HCT116 (cell line): ENCODE measurements at regions not wholly inside any gene's neighbourhood (a gene's known extent, or its start where the extent isn't known, plus 50 kb on each side); places are given as distances from the start of the nearest gene placed in this dataset.

Experiments used
- ATAC-seq: fragments of 200-7000 bp; cut with Tn5 transposase; 2 replicates; pipeline ENCODE4 v1.9.1; 2020; ENCODE audit warnings: mild to moderate bottlenecking, moderate library complexity
- BruUV-seq: library from RNA; stranded (reverse); fragments of 400-500 nt; replicated peaks from 2 replicates; lab custom pipeline; 2021; lab: Mats Ljungman, UMichigan
- CTCF ChIA-PET: fragments of 300-600 bp; sonication (Branson Sonifier 250); formaldehyde crosslinking; loops from one replicate; lab custom pipeline; 2021; ENCODE audit warnings: antibody characterized with exemption; lab: Charles Lee
- POLR2A ChIA-PET: fragments of 300-600, 350-600 bp; sonication (Branson Sonifier 250); formaldehyde crosslinking; loops from one replicate; lab custom pipeline; 2021; ENCODE audit warnings: antibody characterized with exemption; lab: Charles Lee
- RAD21 ChIA-PET, 2 experiments: fragments of 300-600 bp; sonication (Branson Sonifier 250); formaldehyde crosslinking; loops; one replicate each; lab custom pipeline; 2023; ENCODE audit warnings: low total read pairs in 2 of 2; ENCODE audit not compliant: uncharacterized antibody in 2 of 2, unreplicated experiment in 2 of 2, low non-redundant PET in 1 of 2; lab: Charles Lee
- DNase-seq: peaks from one replicate; pipeline ENCODE4 v3.0.0-alpha.2; 2010; ENCODE audit warnings: low read depth, low spot score
- H2AFZ ChIP-seq: fragments of 200-600 bp; shearing (Covaris generic), sonication (generic); 2 replicates; pipeline ENCODE4 v1.6.1; 2017; ENCODE audit warnings: low read depth, mixed run types, mixed read lengths, antibody characterized with exemption, low read length; ENCODE audit not compliant: poor library complexity, severe bottlenecking
- H3K27ac ChIP-seq: 2 replicates; pipeline ENCODE4 v1.5.1; 2012; ENCODE audit warnings: low read depth, low read length
- H3K27me3 ChIP-seq: fragments of 200-600 bp; sonication (generic); 2 replicates; pipeline ENCODE4 v1.6.1; 2016; ENCODE audit warnings: mixed run types, low read length, mixed read lengths; ENCODE audit not compliant: insufficient read depth
- H3K36me3 ChIP-seq, 2 experiments: fragments of 200-500 bp in 1 of 2; fragments of 200-600 bp in 1 of 2; sonication (Bioruptor generic) in 1 of 2; sonication (generic) in 1 of 2; 2 replicates each; pipeline versions ENCODE4 v1.5.1 to v1.6.1; 2014 to 2016; ENCODE audit warnings: low read length in 2 of 2, inconsistent platforms in 1 of 2, mixed read lengths in 1 of 2, mixed run types in 1 of 2; ENCODE audit not compliant: insufficient read depth in 2 of 2, control insufficient read depth in 1 of 2
- H3K4me1 ChIP-seq, 2 experiments: fragments of 200-600 bp in 1 of 2; sonication (generic) in 1 of 2; 2 replicates each; pipeline versions ENCODE4 v1.5.1 to v1.6.1; 2012 to 2017; ENCODE audit warnings: low read length in 2 of 2, inconsistent platforms in 1 of 2, mild to moderate bottlenecking in 1 of 2, mixed read lengths in 1 of 2, mixed run types in 1 of 2, moderate library complexity in 1 of 2; ENCODE audit not compliant: insufficient read depth in 2 of 2, control insufficient read depth in 1 of 2
- H3K4me2 ChIP-seq: fragments of 200-600 bp; sonication (generic); 2 replicates; pipeline ENCODE4 v1.6.1; 2017; ENCODE audit warnings: mixed run types, low read length, mixed read lengths
- H3K4me3 ChIP-seq, 2 experiments: fragments of 200-600 bp in 1 of 2; sonication (generic) in 1 of 2; replicated peaks in 1 of 2; 2 replicates each; pipeline ENCODE4 v1.5.1; 2011 to 2016; ENCODE audit warnings: low read length in 2 of 2, control low read depth in 1 of 2, low read depth in 1 of 2, mild to moderate bottlenecking in 1 of 2, mixed read lengths in 1 of 2, mixed run types in 1 of 2
- H3K79me2 ChIP-seq: fragments of 200-600 bp; sonication (generic); 2 replicates; pipeline ENCODE4 v1.6.1; 2017; ENCODE audit warnings: mild to moderate bottlenecking, mixed run types, low read length, moderate library complexity, mixed read lengths; ENCODE audit not compliant: insufficient read depth
- H3K9ac ChIP-seq: fragments of 200-600 bp; sonication (generic); 2 replicates; pipeline ENCODE4 v1.6.1; 2016; ENCODE audit warnings: low read length, mixed read lengths
- H3K9me2 ChIP-seq: fragments of 200-600 bp; sonication (generic), shearing (Covaris generic); 2 replicates; pipeline ENCODE4 v1.6.1; 2017; ENCODE audit warnings: mixed run types, mild to moderate bottlenecking, moderate library complexity; ENCODE audit not compliant: insufficient read depth
- H3K9me3 ChIP-seq, 2 experiments: fragments of 200-500 bp in 1 of 2; fragments of 200-600 bp in 1 of 2; sonication (Bioruptor generic) in 1 of 2; sonication (generic) in 1 of 2; 2 replicates each; pipeline ENCODE4 v1.6.1; 2014 to 2017; ENCODE audit warnings: low read length in 2 of 2, mixed read lengths in 2 of 2, inconsistent platforms in 1 of 2, low read depth in 1 of 2, mild to moderate bottlenecking in 1 of 2, mixed run types in 1 of 2, moderate library complexity in 1 of 2; ENCODE audit not compliant: control insufficient read depth in 1 of 2, insufficient read depth in 1 of 2
- H4K20me1 ChIP-seq: fragments of 200-600 bp; sonication (generic), shearing (Covaris generic); 2 replicates; pipeline ENCODE4 v1.6.1; 2017; ENCODE audit warnings: mixed run types, mild to moderate bottlenecking, moderate library complexity; ENCODE audit not compliant: insufficient read depth
- ATF3 ChIP-seq: IDR thresholded peaks from 2 replicates; pipeline ENCODE4 v1.6.1; 2012
- CBX3 ChIP-seq: IDR thresholded peaks from 2 replicates; pipeline ENCODE4 v1.6.1; 2012; ENCODE audit warnings: low read depth
- ELF1 ChIP-seq: IDR thresholded peaks from 2 replicates; pipeline ENCODE4 v1.6.1; 2012; ENCODE audit warnings: low read depth, borderline replicate concordance
- EZH2 ChIP-seq: fragments of 200-600 bp; sonication (generic); IDR thresholded peaks from 2 replicates; pipeline ENCODE4 v1.6.1; 2017; ENCODE audit warnings: antibody characterized with exemption, mixed run types
- EZH2phosphoT487 ChIP-seq: fragments of 200-600 bp; IDR thresholded peaks from 2 replicates; pipeline ENCODE4 v1.6.1; 2018; ENCODE audit warnings: antibody characterized with exemption, borderline replicate concordance
- FOSL1 ChIP-seq: IDR thresholded peaks from 2 replicates; pipeline ENCODE4 v1.6.1; 2012; ENCODE audit warnings: low read depth
- JUND ChIP-seq: IDR thresholded peaks from 2 replicates; pipeline ENCODE4 v1.6.1; 2012
- POLR2A ChIP-seq: IDR thresholded peaks from 2 replicates; pipeline ENCODE4 v1.7.0; 2011; ENCODE audit warnings: borderline replicate concordance; ENCODE audit not compliant: insufficient read depth, insufficient read length; ENCODE audit errors: extremely low read depth
- POLR2AphosphoS5 ChIP-seq: IDR thresholded peaks from 2 replicates; pipeline ENCODE4 v1.6.1; 2011; ENCODE audit warnings: mild to moderate bottlenecking, low read depth, low read length, moderate library complexity
- RAD21 ChIP-seq: IDR thresholded peaks from 2 replicates; pipeline ENCODE4 v1.6.1; 2012; ENCODE audit warnings: low read depth, mild to moderate bottlenecking
- REST ChIP-seq: IDR thresholded peaks from 2 replicates; pipeline ENCODE4 v1.6.1; 2012; ENCODE audit warnings: low read depth
- SIN3A ChIP-seq: IDR thresholded peaks from 2 replicates; pipeline ENCODE4 v1.6.1; 2012; ENCODE audit warnings: low read depth
- TCF7L2 ChIP-seq: IDR thresholded peaks from 2 replicates; pipeline ENCODE4 v1.7.0; 2011; ENCODE audit warnings: borderline replicate concordance, inconsistent platforms; ENCODE audit not compliant: insufficient read depth, insufficient read length; ENCODE audit errors: extremely low read depth
- YY1 ChIP-seq: IDR thresholded peaks from 2 replicates; pipeline ENCODE4 v1.6.1; 2011; ENCODE audit warnings: low read length, low read depth, moderate library complexity, mild to moderate bottlenecking; ENCODE audit not compliant: insufficient replicate concordance; ENCODE audit errors: extremely low read depth
- ZBTB33 ChIP-seq: IDR thresholded peaks from 2 replicates; pipeline ENCODE4 v1.6.1; 2011; ENCODE audit warnings: mild to moderate bottlenecking, low read length, moderate library complexity; ENCODE audit not compliant: insufficient replicate concordance; ENCODE audit errors: extremely low read depth
- ZFX ChIP-seq: fragments of 450-650 bp; IDR thresholded peaks from 2 replicates; pipeline ENCODE4 v1.6.1; 2017
- ZNF274 ChIP-seq: fragments of 200-500 bp; sonication (Bioruptor generic); IDR thresholded peaks from 2 replicates; pipeline ENCODE4 v1.6.1; 2014; ENCODE audit warnings: mild to moderate bottlenecking, low read depth, low read length, inconsistent platforms
- intact Hi-C: fragments of 100-400 bp; cut with micrococcal nuclease; formaldehyde crosslinking; loops from 2 replicates; pipeline ENCODE4 v1.10.0; 2022

GRCh38 chr3:109432833-109433232, 95.5 kb upstream of the DPPA4 start:
- ChIA-PET CTCF (no interaction called here), POLR2A (no interaction called here)
- no peak for ATAC-seq

GRCh38 chr3:109430911-109431563, 93.7 kb upstream of the DPPA4 start:
- Histone ChIP-seq H3K79me2 (no peaks in the 10 kb centered on the region), H3K9ac (no peak overlapping the region), H3K4me3 (no peak overlapping the region), H3K36me3 (no peaks in the 10 kb centered on the region), H3K9me2 (no peaks in the 10 kb centered on the region), H3K27ac (no peak overlapping the region), H3K4me2 (no peak overlapping the region), H3K4me1 (no peaks in the 10 kb centered on the region), H3K9me3 (no peaks in the 10 kb centered on the region), H2AFZ (no peak overlapping the region), H3K27me3 (no peaks in the 10 kb centered on the region), H4K20me1 (no peaks in the 10 kb centered on the region)
- no peak for ATAC-seq
- RAD21 ChIA-PET = no interaction called here
- CTCF ChIA-PET = no interaction called here
- intact Hi-C loops = no loop called here
- BruUV-seq = no TSS peak
- DNase-seq = no peak
- POLR2A ChIA-PET = no interaction called here
- no peak for TF ChIP-seq EZH2phosphoT487
- TF ChIP-seq POLR2AphosphoS5 = no peak
- TF ChIP-seq REST = no peak
- TF ChIP-seq ZNF274 = no peak
- no peak for TF ChIP-seq YY1
- no peak for TF ChIP-seq JUND
- TF ChIP-seq ZFX = no peak
- no peak for TF ChIP-seq ELF1
- no peak for TF ChIP-seq FOSL1
- no peak for TF ChIP-seq CBX3
- no peak for TF ChIP-seq ZBTB33
- TF ChIP-seq POLR2A = no peak
- TF ChIP-seq EZH2 = no peak
- no peak for TF ChIP-seq ATF3
- no peak for TF ChIP-seq RAD21

More at GRCh38 chr3:109432833-109433232, 95.5 kb upstream of the DPPA4 start:
- H3K9me2 ChIP-seq = no peaks in the 10 kb centered on the region
- no peaks in the 10 kb centered on the region for H3K36me3 ChIP-seq
- no peaks in the 10 kb centered on the region for H3K79me2 ChIP-seq
- H3K27ac ChIP-seq = no peak overlapping the region
- no peak for DNase-seq
- H3K9ac ChIP-seq = no peak overlapping the region
- H3K4me1 ChIP-seq = no peaks in the 10 kb centered on the region
- intact Hi-C loops = no loop called here
- TF ChIP-seq TCF7L2 (no peak), SIN3A (no peak)
- H3K9me3 ChIP-seq = no peaks in the 10 kb centered on the region
- no peak overlapping the region for H3K4me2 ChIP-seq
- H3K4me3 ChIP-seq = no peak overlapping the region
- H2AFZ ChIP-seq = no peak overlapping the region
- RAD21 ChIA-PET = no interaction called here
- no peaks in the 10 kb centered on the region for H4K20me1 ChIP-seq
- no TSS peak for BruUV-seq
- no peaks in the 10 kb centered on the region for H3K27me3 ChIP-seq
